Fibroblast of the aortic adventitia (primary cell): ENCODE measurements at regions not wholly inside any gene's neighbourhood (a gene's known extent, or its start where the extent isn't known, plus 50 kb on each side); places are given as distances from the start of the nearest gene placed in this dataset.

ENCODE experiments used
- DNase-seq: peaks from one replicate; pipeline ENCODE4 v3.0.0-alpha.2; 2010; ENCODE audit warnings: low read depth
- H3K4me3 ChIP-seq: 2 replicates; pipeline ENCODE4 v1.5.1; 2011; ENCODE audit warnings: low read depth, mild to moderate bottlenecking, control low read depth, low read length, moderate library complexity
- CTCF ChIP-seq: IDR thresholded peaks from 2 replicates; pipeline ENCODE4 v1.5.1; 2011; ENCODE audit warnings: mild to moderate bottlenecking, low read length, control low read depth, inconsistent platforms; ENCODE audit not compliant: insufficient read depth

- DNase-seq: peak; percentile 19
- no peak overlapping the region for H3K4me3 ChIP-seq
Observed at GRCh38 chr7:142338633-142339501, 81.0 kb upstream of the PRSS58 start.

GRCh38 chr7:142337054-142338001, 79.5 kb upstream of the PRSS58 start:
- no peak overlapping the region for H3K4me3 ChIP-seq
- TF ChIP-seq CTCF: no peak
- DNase-seq: no peak

More at GRCh38 chr7:142338633-142339501, 81.0 kb upstream of the PRSS58 start:
- TF ChIP-seq CTCF: peak; percentile 22

GRCh38 chr7:142334806-142335205, 76.9 kb upstream of the PRSS58 start:
- no peak for DNase-seq
- no peak for TF ChIP-seq CTCF
- H3K4me3 ChIP-seq: no peak overlapping the region

GRCh38 chr7:142334236-142334635, 76.4 kb upstream of the PRSS58 start:
- no peak overlapping the region for H3K4me3 ChIP-seq
- TF ChIP-seq CTCF: no peak
- no peak for DNase-seq

GRCh38 chr7:142332421-142332820, 74.6 kb upstream of the PRSS58 start:
- no peak overlapping the region for H3K4me3 ChIP-seq
- DNase-seq: no peak
- no peak for TF ChIP-seq CTCF

GRCh38 chr7:142331941-142332340, 74.1 kb upstream of the PRSS58 start:
- no peak for DNase-seq
- no peak for TF ChIP-seq CTCF
- no peak overlapping the region for H3K4me3 ChIP-seq
